PC-3 (cell line): ENCODE measurements at regions not wholly inside any gene's neighbourhood (a gene's known extent, or its start where the extent isn't known, plus 50 kb on each side); places are given as distances from the start of the nearest gene placed in this dataset.

Source experiments
- CTCF ChIP-seq: fragments of 300-600 bp; sonication (generic); conservative IDR thresholded peaks from 2 replicates; pipeline ENCODE4 v1.5.1; 2017; ENCODE audit warnings: antibody characterized with exemption, low read depth, mild to moderate bottlenecking, low read length
- EZH2 ChIP-seq: fragments of 300-600 bp; sonication (generic); IDR thresholded peaks from one replicate; pipeline ENCODE4 v1.6.1; 2017; ENCODE audit warnings: antibody characterized with exemption, mild to moderate bottlenecking, low read length; ENCODE audit not compliant: unreplicated experiment

- TF ChIP-seq CTCF (no peak), EZH2 (no peak)
These were observed 1150.1 kb downstream of the NAALADL2 start for GRCh38 chr3:176009256-176009655.
